ENCODE measurements at regions not wholly inside any gene's neighbourhood (a gene's known extent, or its start where the extent isn't known, plus 50 kb on each side); places are given as distances from the start of the nearest gene placed in this dataset.
"Not testable (repeated sequence)": the region's sequence is repeated elsewhere in the genome, so short reads cannot be mapped to it uniquely, and the experiment has no call there.

GRCh38 chr2:19198381-19198780 lies 160.0 kb downstream of the OSR1 start:
- no peak for DNase-seq

- no peak for DNase-seq
Measured at GRCh38 chr2:19195661-19196060, 162.8 kb downstream of the OSR1 start.

- no peak for DNase-seq
Measured at GRCh38 chr2:19189391-19189790, 169.0 kb downstream of the OSR1 start.

GRCh38 chr2:19187323-19188020 lies 171.0 kb downstream of the OSR1 start:
- no peak for DNase-seq

GRCh38 chr2:19185086-19185485 lies 173.3 kb downstream of the OSR1 start:
- DNase-seq: no peak

- DNase-seq: no peak
Measured at GRCh38 chr2:19178175-19178574, 180.2 kb downstream of the OSR1 start.

GRCh38 chr2:19176977-19177376 lies 181.4 kb downstream of the OSR1 start:
- DNase-seq: no peak

- no peak for DNase-seq
Measured at GRCh38 chr2:19176172-19176852, 182.1 kb downstream of the OSR1 start.

- no peak for DNase-seq
Measured at GRCh38 chr2:19174176-19174575, 184.2 kb downstream of the OSR1 start.

- no peak for DNase-seq
Measured at GRCh38 chr2:19171409-19171808, 187.0 kb downstream of the OSR1 start.

- no peak for DNase-seq
Measured at GRCh38 chr2:19169134-19169768, 189.2 kb downstream of the OSR1 start.

- DNase-seq: not testable (repeated sequence)
Measured at GRCh38 chr2:19164099-19164498, 194.3 kb downstream of the OSR1 start.

- no peak for DNase-seq
Measured at GRCh38 chr2:19158896-19159295, 199.5 kb downstream of the OSR1 start.

GRCh38 chr2:19158211-19158610 lies 200.2 kb downstream of the OSR1 start:
- no peak for DNase-seq

GRCh38 chr2:19156646-19157045 lies 201.8 kb downstream of the OSR1 start:
- DNase-seq: no peak

GRCh38 chr2:19150726-19151125 lies 207.7 kb downstream of the OSR1 start:
- no peak for DNase-seq

- DNase-seq: no peak
Measured at GRCh38 chr2:19146867-19147266, 211.6 kb downstream of the OSR1 start.

- DNase-seq: no peak
Measured at GRCh38 chr2:19141234-19142004, 217.0 kb downstream of the OSR1 start.

- no peak for DNase-seq
Measured at GRCh38 chr2:19140463-19141208, 217.8 kb downstream of the OSR1 start.

GRCh38 chr2:19139386-19139785 lies 219.0 kb downstream of the OSR1 start:
- DNase-seq: no peak

GRCh38 chr2:19138264-19138825 lies 220.1 kb downstream of the OSR1 start:
- no peak for DNase-seq

- DNase-seq: no peak
Measured at GRCh38 chr2:19137433-19137832, 221.0 kb downstream of the OSR1 start.

Data from CD4-positive, alpha-beta T cell treated with Interleukin-21 for 1 hour (primary cell).